Endothelial cell of umbilical vein (primary cell): ENCODE measurements at regions not wholly inside any gene's neighbourhood (a gene's known extent, or its start where the extent isn't known, plus 50 kb on each side); places are given as distances from the start of the nearest gene placed in this dataset.

Source experiments
- BruUV-seq: library from RNA; stranded (reverse); fragments of 400-500 nt; replicated peaks from 2 replicates; lab custom pipeline; 2021; lab: Mats Ljungman, UMichigan
- CTCF ChIA-PET: fragments of 300-600, 350-600 bp; sonication (Branson Sonifier 250); formaldehyde crosslinking; loops from one replicate; lab custom pipeline; 2021; ENCODE audit warnings: antibody characterized with exemption, inconsistent platforms; lab: Charles Lee
- POLR2A ChIA-PET: fragments of 300-600, 350-600 bp; sonication (Branson Sonifier 250); formaldehyde crosslinking; loops from one replicate; lab custom pipeline; 2021; ENCODE audit warnings: antibody characterized with exemption, inconsistent platforms; lab: Charles Lee
- DNase-seq: peaks from one replicate; pipeline ENCODE4 v3.0.0-alpha.2; 2011; ENCODE audit warnings: low read depth, low spot score
- FAIRE-seq: peaks from 2 replicates; lab custom pipeline; 2011; peaks lifted over from hg19 to GRCh38; lab: Jason Lieb, UNC
- H2AFZ ChIP-seq: 2 replicates; pipeline ENCODE4 v1.6.0; 2012; ENCODE audit warnings: low read depth, low read length, control low read depth, inconsistent platforms
- H3K27ac ChIP-seq: 2 replicates; pipeline ENCODE4 v1.5.1; 2011; ENCODE audit warnings: low read depth, mild to moderate bottlenecking, control low read depth, low read length, moderate library complexity; ENCODE audit not compliant: insufficient read depth
- H3K27me3 ChIP-seq, 2 experiments: 2 replicates each; pipeline versions ENCODE4 v1.6.0 to v1.6.1; 2011; ENCODE audit warnings: low read length in 2 of 2, mixed read lengths in 1 of 2; ENCODE audit not compliant: control insufficient read depth in 2 of 2, insufficient read depth in 2 of 2
- H3K36me3 ChIP-seq, 2 experiments: 2 replicates in 1 of 2; 3 replicates in 1 of 2; pipeline ENCODE4 v1.5.1; 2011; ENCODE audit warnings: low read length in 2 of 2, mild to moderate bottlenecking in 1 of 2, moderate library complexity in 1 of 2; ENCODE audit not compliant: control insufficient read depth in 2 of 2, insufficient read depth in 2 of 2; ENCODE audit errors: extremely low read depth in 1 of 2
- H3K4me1 ChIP-seq: 3 replicates; pipeline ENCODE4 v1.5.1; 2011; ENCODE audit warnings: mild to moderate bottlenecking, low read length; ENCODE audit not compliant: control insufficient read depth, insufficient read depth; ENCODE audit errors: extremely low read depth
- H3K4me2 ChIP-seq: 2 replicates; pipeline ENCODE4 v1.6.1; 2011; ENCODE audit warnings: low read length, control low read depth, mixed read lengths; ENCODE audit not compliant: insufficient read depth
- H3K4me3 ChIP-seq, 3 experiments: fragments of 200-600 bp in 1 of 3; sonication (generic), shearing (Covaris generic) in 1 of 3; replicated peaks in 1 of 3; 2 replicates each; pipeline ENCODE4 v1.5.1; 2011 to 2016; ENCODE audit warnings: control low read depth in 3 of 3, low read length in 3 of 3, mild to moderate bottlenecking in 2 of 3, inconsistent platforms in 1 of 3, low read depth in 1 of 3, moderate library complexity in 1 of 3; ENCODE audit not compliant: insufficient read depth in 1 of 3
- H3K79me2 ChIP-seq: 2 replicates; pipeline ENCODE4 v1.6.0; 2012; ENCODE audit warnings: low read length, inconsistent platforms; ENCODE audit not compliant: control insufficient read depth, insufficient read depth
- H3K9ac ChIP-seq: replicated peaks from 2 replicates; pipeline ENCODE3; 2011; ENCODE audit warnings: low read length, control low read depth; ENCODE audit not compliant: insufficient read depth; ENCODE audit errors: extremely low read depth
- H3K9me1 ChIP-seq: replicated peaks from 3 replicates; pipeline ENCODE4 v1.6.0; 2011; ENCODE audit warnings: mild to moderate bottlenecking, low read length; ENCODE audit not compliant: control insufficient read depth, insufficient read depth; ENCODE audit errors: extremely low read depth
- H3K9me3 ChIP-seq: replicated peaks from 2 replicates; pipeline ENCODE4 v1.5.1; 2012; ENCODE audit warnings: low read length, inconsistent platforms; ENCODE audit not compliant: control insufficient read depth, insufficient read depth
- H4K20me1 ChIP-seq: replicated peaks from 2 replicates; pipeline ENCODE3; 2011; ENCODE audit warnings: mild to moderate bottlenecking, low read length; ENCODE audit not compliant: control insufficient read depth, insufficient read depth; ENCODE audit errors: extremely low read depth
- EZH2 ChIP-seq: IDR thresholded peaks from 2 replicates; pipeline ENCODE4 v1.6.1; 2012; ENCODE audit warnings: borderline replicate concordance, low read depth, mild to moderate bottlenecking, moderate library complexity, low read length, inconsistent platforms; ENCODE audit not compliant: severe bottlenecking
- FOS ChIP-seq: IDR thresholded peaks from 2 replicates; pipeline ENCODE4 v1.6.1; 2011; ENCODE audit warnings: mild to moderate bottlenecking, low read length, moderate library complexity, borderline replicate concordance; ENCODE audit not compliant: insufficient read depth
- GATA2 ChIP-seq: IDR thresholded peaks from 2 replicates; pipeline ENCODE4 v1.7.0; 2011; ENCODE audit warnings: low read depth, mild to moderate bottlenecking, moderate library complexity, mixed read lengths, low read length; ENCODE audit not compliant: insufficient read length, insufficient read depth
- JUN ChIP-seq: IDR thresholded peaks from 2 replicates; pipeline ENCODE4 v1.6.1; 2011; ENCODE audit warnings: borderline replicate concordance, low read depth; ENCODE audit not compliant: insufficient read length, insufficient read depth
- dilution Hi-C: fragments of 300-500 bp; cut with MboI; formaldehyde crosslinking; loops from one replicate; pipeline ENCODE4 v1.15.0; 2019; ENCODE audit warnings: low sequenced_read_pairs; ENCODE audit not compliant: extremely low pct_ligation_motif_present
- intact Hi-C: fragments of 100-400 bp; cut with micrococcal nuclease; formaldehyde crosslinking; loops from one replicate; pipeline ENCODE4 v1.10.0; 2022
- TF ChIP-seq, protein P1 (sequence below): IDR thresholded peaks from 2 replicates; pipeline ENCODE4 v1.6.1; 2011; ENCODE audit not compliant: insufficient read depth, insufficient read length

DNA sequence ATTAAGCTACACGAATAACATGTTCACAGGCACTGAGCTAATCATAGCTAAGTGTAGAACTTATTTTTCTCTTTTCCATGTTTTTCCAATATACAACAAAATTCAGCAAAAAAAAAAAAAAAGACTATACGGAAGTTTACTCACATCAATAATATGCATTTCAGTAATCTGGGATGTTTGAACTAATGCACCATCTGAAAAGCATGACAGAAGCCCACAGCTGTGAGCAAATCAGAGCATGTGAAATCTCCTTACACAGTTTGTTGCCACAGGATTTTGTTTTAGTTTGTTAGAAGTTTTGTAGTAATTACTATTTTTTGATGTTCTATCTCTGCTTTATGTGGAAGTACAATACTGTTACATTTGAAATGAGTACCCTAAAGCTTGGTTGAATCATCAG is 1051.7 kb downstream of the TTLL7 start:
- H3K36me3 ChIP-seq, result no peaks in the 10 kb centered on the region
- POLR2A ChIA-PET, result no interaction called here
- H3K9me1 ChIP-seq, result no peaks in the 10 kb centered on the region
- H3K27ac ChIP-seq, result no peak overlapping the region
- H4K20me1 ChIP-seq, result no peaks in the 10 kb centered on the region
- H3K4me1 ChIP-seq, result no peaks in the 10 kb centered on the region
- H3K9ac ChIP-seq, result no peak overlapping the region
- no TSS peak for BruUV-seq
- TF ChIP-seq FOS (no peak), EZH2 (no peak)
- DNase-seq (no peak), FAIRE-seq (no peak)
- dilution Hi-C loops, result no loop called here
- H3K9me3 ChIP-seq, result no peaks in the 10 kb centered on the region
- CTCF ChIA-PET, result no interaction called here
- H3K4me3 ChIP-seq, result no peak overlapping the region
- H3K79me2 ChIP-seq, result no peaks in the 10 kb centered on the region
- H2AFZ ChIP-seq, result no peak overlapping the region
- H3K27me3 ChIP-seq, result no peaks in the 10 kb centered on the region
- H3K4me2 ChIP-seq, result no peak overlapping the region
- intact Hi-C loops, result no loop called here

DNA sequence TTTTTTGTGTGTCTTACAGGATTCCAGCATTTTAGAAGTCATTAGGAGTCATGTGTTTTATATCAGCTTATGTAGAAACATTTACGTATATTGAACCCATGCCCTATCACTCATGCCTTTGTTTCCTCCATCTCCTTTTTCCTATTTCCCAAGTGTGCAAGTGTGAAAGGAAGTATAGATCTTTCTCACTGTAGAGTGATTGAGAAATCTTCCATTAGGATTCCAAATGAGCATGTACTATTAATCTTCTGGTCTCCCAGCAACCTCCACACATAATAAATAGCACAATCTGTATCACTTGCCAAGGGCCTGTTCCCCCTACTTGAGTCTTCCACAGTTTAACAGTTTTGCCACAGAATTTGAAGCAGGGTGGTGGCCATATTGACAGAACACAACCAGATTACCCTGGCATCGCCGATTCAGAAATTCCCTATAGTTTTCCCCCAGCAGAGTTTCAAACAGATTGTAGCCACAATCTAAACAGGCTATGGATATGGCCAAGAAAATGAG is 1052.8 kb downstream of the TTLL7 start:
- ChIA-PET CTCF (no interaction called here), POLR2A (no interaction called here)
- Histone ChIP-seq H3K4me3 (no peak overlapping the region), H2AFZ (no peak overlapping the region), H3K27ac (no peak overlapping the region), H3K9ac (no peak overlapping the region), H3K4me1 (no peaks in the 10 kb centered on the region), H3K9me3 (no peaks in the 10 kb centered on the region), H3K79me2 (no peaks in the 10 kb centered on the region), H4K20me1 (no peaks in the 10 kb centered on the region), H3K27me3 (no peaks in the 10 kb centered on the region), H3K9me1 (no peaks in the 10 kb centered on the region), H3K4me2 (no peak overlapping the region), H3K36me3 (no peaks in the 10 kb centered on the region)
- TF ChIP-seq JUN (no peak), EZH2 (no peak), GATA2 (no peak)
- TF ChIP-seq, protein P1, sequence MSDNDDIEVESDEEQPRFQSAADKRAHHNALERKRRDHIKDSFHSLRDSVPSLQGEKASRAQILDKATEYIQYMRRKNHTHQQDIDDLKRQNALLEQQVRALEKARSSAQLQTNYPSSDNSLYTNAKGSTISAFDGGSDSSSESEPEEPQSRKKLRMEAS, result no peak
- no peak for DNase-seq
- no TSS peak for BruUV-seq
- no peak for FAIRE-seq
- intact Hi-C loops, result no loop called here
- dilution Hi-C loops, result no loop called here
